Left kidney (tissue), 1 donor: ENCODE measurements at regions not wholly inside any gene's neighbourhood (a gene's known extent, or its start where the extent isn't known, plus 50 kb on each side); places are given as distances from the start of the nearest gene placed in this dataset.

Experiments used
- DNase-seq: peaks from one replicate; pipeline ENCODE4 v3.0.0-alpha.2; 2013

- no peak for DNase-seq
Observed at GRCh38 chr11:109350091-109350490, 71.9 kb upstream of the C11orf87 start.

GRCh38 chr11:109362059-109362458, 59.9 kb upstream of the C11orf87 start:
- no peak for DNase-seq

- DNase-seq: no peak
Observed at GRCh38 chr11:109363682-109364081, 58.3 kb upstream of the C11orf87 start.

DNA sequence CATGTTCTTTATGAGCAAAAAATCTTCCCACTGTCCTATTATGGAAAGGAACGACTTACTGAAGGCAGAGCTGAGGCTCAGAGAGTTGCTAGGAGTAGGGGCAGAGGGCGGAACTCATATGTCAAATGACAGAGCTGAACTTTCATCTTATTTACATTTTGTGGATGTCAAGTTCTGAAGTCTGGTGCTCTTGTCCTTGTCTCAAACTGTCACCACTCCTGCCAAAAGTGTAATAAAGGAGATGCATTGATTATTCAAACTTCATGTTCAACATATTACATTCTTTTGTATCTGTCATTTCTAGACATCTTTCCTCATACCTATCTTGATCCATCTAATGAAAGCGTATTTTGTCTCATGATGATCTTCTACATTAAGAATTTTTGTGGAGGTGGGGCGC, 57.1 kb upstream of the C11orf87 start:
- no peak for DNase-seq

GRCh38 chr11:109371444-109372176, 50.4 kb upstream of the C11orf87 start:
- no peak for DNase-seq
